ENCODE measurements at regions not wholly inside any gene's neighbourhood (a gene's known extent, or its start where the extent isn't known, plus 50 kb on each side); places are given as distances from the start of the nearest gene placed in this dataset.

- Mint-ChIP-seq H3K4me1 (ENCODE audit: low read depth) (no peaks in the 10 kb centered on the region), H3K36me3 (ENCODE audit: low read depth) (no peaks in the 10 kb centered on the region), H3K9me3 (peaks cover 5% of the 10 kb centered on the region), H3K27ac (no peak overlapping the region), H3K27me3 (no peaks in the 10 kb centered on the region), H3K4me3 (no peak overlapping the region)
- no peak for TF ChIP-seq CTCF (IDR thresholded peaks at IDR 0.05)
- Histone ChIP-seq H3K27me3 (ENCODE audit: control insufficient read depth in 1 of 2, insufficient read depth in 2 of 2, low read length in 2 of 2) (no peaks in the 10 kb centered on the region), H3K27ac (ENCODE audit: low read depth in 1 of 2, low read length in 2 of 2) (no peak overlapping the region), H3K9me3 (ENCODE audit: control insufficient read depth in 1 of 2, insufficient read depth in 1 of 2, low read length in 2 of 2) (peaks cover 4 to 8% of the 10 kb centered on the region in 2 experiments), H3K36me3 (ENCODE audit: insufficient read depth, low read length) (no peaks in the 10 kb centered on the region), H3K4me1 (ENCODE audit: insufficient read depth, low read length) (no peaks in the 10 kb centered on the region), H3K4me3 (ENCODE audit: low read length) (no peak overlapping the region)
- ChIA-PET CTCF (no interaction called here), POLR2A (no interaction called here)
- intact Hi-C loops (cut with DNase I, micrococcal nuclease): loop anchor here in 1 of 2 experiments (10.0 kb wide), 1 partner anchor 59 kb away; no protein-coding TSS in a partner anchor
- ATAC-seq (ENCODE audit: poor library complexity) (no peak), DNase-seq (no peak)
Measured at GRCh38 chr7:46694058-46694457, 773.0 kb upstream of the IGFBP3 start.

GRCh38 chr7:46687203-46687602, 766.1 kb upstream of the IGFBP3 start:
- no peaks in the 10 kb centered on the region for H3K36me3 Mint-ChIP-seq (ENCODE audit: low read depth)
- TF ChIP-seq CTCF (IDR thresholded peaks at IDR 0.05): no peak
- no peaks in the 10 kb centered on the region for H3K9me3 Mint-ChIP-seq
- Histone ChIP-seq H3K4me1 (ENCODE audit: insufficient read depth, low read length) (no peaks in the 10 kb centered on the region), H3K27ac (ENCODE audit: low read depth in 1 of 2, low read length in 2 of 2) (no peak overlapping the region), H3K9me3 (ENCODE audit: control insufficient read depth in 1 of 2, insufficient read depth in 1 of 2, low read length in 2 of 2) (peaks cover 4 to 10% of the 10 kb centered on the region in 2 experiments), H3K36me3 (ENCODE audit: insufficient read depth, low read length) (no peaks in the 10 kb centered on the region), H3K27me3 (ENCODE audit: control insufficient read depth in 1 of 2, insufficient read depth in 2 of 2, low read length in 2 of 2) (no peaks in the 10 kb centered on the region), H3K4me3 (ENCODE audit: low read length) (no peak overlapping the region)
- no peaks in the 10 kb centered on the region for H3K27me3 Mint-ChIP-seq
- H3K4me3 Mint-ChIP-seq: no peak overlapping the region
- no peaks in the 10 kb centered on the region for H3K4me1 Mint-ChIP-seq (ENCODE audit: low read depth)
- intact Hi-C loops (cut with DNase I, micrococcal nuclease): no loop called here
- no peak for ATAC-seq (ENCODE audit: poor library complexity)
- POLR2A ChIA-PET: no interaction called here
- no peak for DNase-seq
- CTCF ChIA-PET: no interaction called here
- H3K27ac Mint-ChIP-seq: no peak overlapping the region

- no peaks in the 10 kb centered on the region for H3K4me1 Mint-ChIP-seq (ENCODE audit: low read depth)
- no peak for DNase-seq
- no peaks in the 10 kb centered on the region for H3K36me3 Mint-ChIP-seq (ENCODE audit: low read depth)
- Histone ChIP-seq H3K9me3 (ENCODE audit: control insufficient read depth in 1 of 2, insufficient read depth in 1 of 2, low read length in 2 of 2) (peaks cover 10 to 13% of the 10 kb centered on the region in 2 experiments), H3K4me3 (ENCODE audit: low read length) (no peak overlapping the region), H3K4me1 (ENCODE audit: insufficient read depth, low read length) (no peaks in the 10 kb centered on the region), H3K36me3 (ENCODE audit: insufficient read depth, low read length) (no peaks in the 10 kb centered on the region), H3K27ac (ENCODE audit: low read depth in 1 of 2, low read length in 2 of 2) (no peak overlapping the region), H3K27me3 (ENCODE audit: control insufficient read depth in 1 of 2, insufficient read depth in 2 of 2, low read length in 2 of 2) (no peaks in the 10 kb centered on the region)
- no peak overlapping the region for H3K4me3 Mint-ChIP-seq
- no peak for TF ChIP-seq CTCF (IDR thresholded peaks at IDR 0.05)
- ATAC-seq (ENCODE audit: poor library complexity): no peak
- POLR2A ChIA-PET: no interaction called here
- no peaks in the 10 kb centered on the region for H3K27me3 Mint-ChIP-seq
- intact Hi-C loops (cut with DNase I, micrococcal nuclease): no loop called here
- CTCF ChIA-PET: no interaction called here
- no peak overlapping the region for H3K27ac Mint-ChIP-seq
- H3K9me3 Mint-ChIP-seq: no peaks in the 10 kb centered on the region
Measured at GRCh38 chr7:46685051-46685450, 764.0 kb upstream of the IGFBP3 start.

All from CD4-positive, alpha-beta T cell (primary cell).